GM12873 (cell line): ENCODE measurements at regions not wholly inside any gene's neighbourhood (a gene's known extent, or its start where the extent isn't known, plus 50 kb on each side); places are given as distances from the start of the nearest gene placed in this dataset.

Source experiments
- CTCF ChIP-seq: IDR thresholded peaks from 2 replicates; pipeline ENCODE4 v1.5.1; 2012; ENCODE audit warnings: low read depth, mild to moderate bottlenecking, moderate library complexity, low read length, control low read depth; ENCODE audit not compliant: insufficient read depth; ENCODE audit errors: missing control alignments

GRCh38 chr3:152728231-152728980 is 106.5 kb upstream of the P2RY1 start:
- TF ChIP-seq CTCF = no peak

GRCh38 chr3:152729906-152730305 is 105.0 kb upstream of the P2RY1 start:
- no peak for TF ChIP-seq CTCF

- no peak for TF ChIP-seq CTCF
Measured at GRCh38 chr3:152731511-152731910, 103.4 kb upstream of the P2RY1 start.

GRCh38 chr3:152733584-152734119 is 101.3 kb upstream of the P2RY1 start:
- no peak for TF ChIP-seq CTCF

- TF ChIP-seq CTCF = no peak
Measured at GRCh38 chr3:152737021-152737908, 97.7 kb upstream of the P2RY1 start.

GRCh38 chr3:152738656-152739055 is 96.3 kb upstream of the P2RY1 start:
- TF ChIP-seq CTCF = no peak
